ENCODE measurements at regions not wholly inside any gene's neighbourhood (a gene's known extent, or its start where the extent isn't known, plus 50 kb on each side); places are given as distances from the start of the nearest gene placed in this dataset.

DNA sequence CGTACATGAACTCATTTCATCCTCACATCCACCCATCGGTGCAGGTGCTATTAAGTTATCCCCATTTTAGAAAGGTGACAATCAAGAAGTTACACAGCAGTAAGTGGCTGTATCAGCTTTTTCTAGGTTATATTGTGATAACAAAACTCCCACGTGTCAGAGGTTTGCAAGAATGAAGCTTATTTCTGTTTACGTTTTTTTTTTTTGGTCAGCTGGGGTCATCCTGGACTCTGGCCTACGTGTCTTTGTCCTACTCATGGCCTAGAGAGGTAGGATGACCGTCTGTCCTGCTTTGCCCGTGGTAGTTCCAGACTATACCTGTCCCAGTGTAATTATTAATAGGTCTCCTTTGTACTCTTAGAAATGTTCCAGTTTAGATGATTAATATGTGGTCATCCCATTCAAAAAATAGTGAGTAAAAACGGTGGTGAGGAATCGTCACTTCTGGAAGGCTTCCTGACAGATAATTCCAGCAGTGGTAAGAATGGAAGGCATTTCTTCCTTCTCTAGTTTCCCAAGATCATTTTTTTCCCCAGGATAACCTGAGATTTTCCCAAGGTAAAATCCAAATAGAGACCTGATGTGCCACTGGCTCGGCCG lies 64.2 kb upstream of the KIF26B start:
- TF ChIP-seq, protein P1, sequence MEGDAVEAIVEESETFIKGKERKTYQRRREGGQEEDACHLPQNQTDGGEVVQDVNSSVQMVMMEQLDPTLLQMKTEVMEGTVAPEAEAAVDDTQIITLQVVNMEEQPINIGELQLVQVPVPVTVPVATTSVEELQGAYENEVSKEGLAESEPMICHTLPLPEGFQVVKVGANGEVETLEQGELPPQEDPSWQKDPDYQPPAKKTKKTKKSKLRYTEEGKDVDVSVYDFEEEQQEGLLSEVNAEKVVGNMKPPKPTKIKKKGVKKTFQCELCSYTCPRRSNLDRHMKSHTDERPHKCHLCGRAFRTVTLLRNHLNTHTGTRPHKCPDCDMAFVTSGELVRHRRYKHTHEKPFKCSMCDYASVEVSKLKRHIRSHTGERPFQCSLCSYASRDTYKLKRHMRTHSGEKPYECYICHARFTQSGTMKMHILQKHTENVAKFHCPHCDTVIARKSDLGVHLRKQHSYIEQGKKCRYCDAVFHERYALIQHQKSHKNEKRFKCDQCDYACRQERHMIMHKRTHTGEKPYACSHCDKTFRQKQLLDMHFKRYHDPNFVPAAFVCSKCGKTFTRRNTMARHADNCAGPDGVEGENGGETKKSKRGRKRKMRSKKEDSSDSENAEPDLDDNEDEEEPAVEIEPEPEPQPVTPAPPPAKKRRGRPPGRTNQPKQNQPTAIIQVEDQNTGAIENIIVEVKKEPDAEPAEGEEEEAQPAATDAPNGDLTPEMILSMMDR (IDR thresholded peaks at IDR 0.05) = no peak
- no peak for TF ChIP-seq ZFX (IDR thresholded peaks at IDR 0.05; ENCODE audit: borderline replicate concordance)
